Upper lobe of right lung (tissue), 1 donor: ENCODE measurements at regions not wholly inside any gene's neighbourhood (a gene's known extent, or its start where the extent isn't known, plus 50 kb on each side); places are given as distances from the start of the nearest gene placed in this dataset.

ENCODE experiments used
- ATAC-seq: fragments of 200-7000 bp; cut with Tn5 transposase; one replicate; pipeline ENCODE4 v1.9.1; 2020; ENCODE audit warnings: mild to moderate bottlenecking, moderate library complexity
- DNase-seq: peaks from one replicate; pipeline ENCODE4 v3.0.0-alpha.2; 2020
- H3K27ac ChIP-seq: fragments of 200-600 bp; one replicate; pipeline ENCODE4 v1.8.0; 2022
- H3K27me3 ChIP-seq: fragments of 200-600 bp; one replicate; pipeline ENCODE4 v1.8.0; 2022; ENCODE audit warnings: mild to moderate bottlenecking
- H3K36me3 ChIP-seq: fragments of 200-600 bp; one replicate; pipeline ENCODE4 v1.8.0; 2022
- H3K4me1 ChIP-seq: fragments of 200-600 bp; one replicate; pipeline ENCODE4 v1.8.0; 2022
- H3K4me3 ChIP-seq: fragments of 200-600 bp; one replicate; pipeline ENCODE4 v1.8.0; 2022; ENCODE audit warnings: mild to moderate bottlenecking
- H3K9me3 ChIP-seq: fragments of 200-600 bp; one replicate; pipeline ENCODE4 v1.8.0; 2022
- CTCF ChIP-seq: fragments of 200-600 bp; IDR thresholded peaks from one replicate; pipeline ENCODE4 v1.8.0; 2022; ENCODE audit warnings: antibody characterized with exemption
- intact Hi-C: fragments of 100-400 bp; cut with DNase I; formaldehyde crosslinking; loops from one replicate; pipeline ENCODE4 v1.11.0; 2022
- donor health status: DM: no; HTN: yes; CAD: no; lungs with severe emphysema.

GRCh38 chr4:166363198-166363597 lies 490.2 kb downstream of the TLL1 start:
- no peak for TF ChIP-seq CTCF
- no peaks in the 10 kb centered on the region for H3K4me1 ChIP-seq
- H3K36me3 ChIP-seq, result no peaks in the 10 kb centered on the region
- H3K4me3 ChIP-seq, result no peak overlapping the region
- DNase-seq (no peak), ATAC-seq (no peak)
- H3K27me3 ChIP-seq, result no peaks in the 10 kb centered on the region
- H3K9me3 ChIP-seq, result no peaks in the 10 kb centered on the region
- no peak overlapping the region for H3K27ac ChIP-seq
- intact Hi-C loops, result no loop called here

- Histone ChIP-seq H3K4me3 (no peak overlapping the region), H3K27me3 (no peaks in the 10 kb centered on the region), H3K27ac (no peak overlapping the region), H3K36me3 (no peaks in the 10 kb centered on the region), H3K9me3 (no peaks in the 10 kb centered on the region), H3K4me1 (no peaks in the 10 kb centered on the region)
- TF ChIP-seq CTCF, result no peak
- DNase-seq, result no peak
- intact Hi-C loops, result no loop called here
- no peak for ATAC-seq
Measured at GRCh38 chr4:166366012-166366411, 493.0 kb downstream of the TLL1 start.

- no peaks in the 10 kb centered on the region for H3K9me3 ChIP-seq
- no peak for DNase-seq
- H3K27me3 ChIP-seq, result no peaks in the 10 kb centered on the region
- TF ChIP-seq CTCF, result no peak
- no peaks in the 10 kb centered on the region for H3K4me1 ChIP-seq
- no peak for ATAC-seq
- no peak overlapping the region for H3K27ac ChIP-seq
- H3K36me3 ChIP-seq, result no peaks in the 10 kb centered on the region
- intact Hi-C loops, result no loop called here
- no peak overlapping the region for H3K4me3 ChIP-seq
Measured at GRCh38 chr4:166377578-166377977, 504.5 kb downstream of the TLL1 start.

DNA sequence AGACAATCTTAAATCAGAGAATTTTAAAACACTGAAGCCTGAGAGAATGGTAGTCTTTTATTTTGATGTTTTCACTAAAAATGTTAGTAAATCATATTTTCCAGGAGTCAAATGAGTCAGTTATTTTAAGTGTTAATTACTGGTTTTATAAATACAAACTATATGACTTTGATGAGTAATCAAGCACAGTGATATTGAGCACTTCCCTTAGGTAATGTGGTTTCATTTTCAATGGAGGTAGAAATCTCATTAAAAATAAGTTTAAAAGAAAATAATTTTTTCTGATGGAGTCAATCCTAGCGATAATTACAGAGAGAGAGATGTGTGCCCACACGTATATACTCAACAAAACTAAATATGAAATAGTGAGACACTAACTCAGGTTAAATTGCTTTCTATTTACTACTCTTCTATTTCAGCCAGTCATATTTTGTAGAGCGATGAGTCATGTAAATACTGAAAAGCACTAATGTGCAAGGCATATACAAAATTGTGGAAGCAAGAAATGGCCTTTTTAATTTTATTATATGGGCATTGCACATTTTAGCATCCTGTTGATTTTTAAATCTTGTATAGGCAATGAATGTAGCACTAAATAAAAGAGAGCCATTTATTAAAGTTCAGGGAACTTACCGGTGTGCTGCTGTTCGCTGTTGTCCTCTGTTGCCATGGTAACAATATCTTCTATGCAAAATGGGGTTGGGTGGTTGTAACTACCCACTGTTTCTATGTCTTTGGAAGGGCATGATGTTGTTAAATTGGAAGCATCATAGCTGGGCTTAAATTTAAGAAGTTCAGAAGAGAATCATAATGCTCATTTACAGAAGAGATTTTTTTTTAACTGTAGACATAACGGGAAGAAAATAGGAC lies 513.7 kb downstream of the TLL1 start:
- Histone ChIP-seq H3K27ac (no peak overlapping the region), H3K36me3 (no peaks in the 10 kb centered on the region), H3K9me3 (no peaks in the 10 kb centered on the region), H3K4me1 (no peaks in the 10 kb centered on the region), H3K4me3 (no peak overlapping the region), H3K27me3 (no peaks in the 10 kb centered on the region)
- intact Hi-C loops, result no loop called here
- no peak for ATAC-seq
- no peak for TF ChIP-seq CTCF
- DNase-seq, result no peak

DNA sequence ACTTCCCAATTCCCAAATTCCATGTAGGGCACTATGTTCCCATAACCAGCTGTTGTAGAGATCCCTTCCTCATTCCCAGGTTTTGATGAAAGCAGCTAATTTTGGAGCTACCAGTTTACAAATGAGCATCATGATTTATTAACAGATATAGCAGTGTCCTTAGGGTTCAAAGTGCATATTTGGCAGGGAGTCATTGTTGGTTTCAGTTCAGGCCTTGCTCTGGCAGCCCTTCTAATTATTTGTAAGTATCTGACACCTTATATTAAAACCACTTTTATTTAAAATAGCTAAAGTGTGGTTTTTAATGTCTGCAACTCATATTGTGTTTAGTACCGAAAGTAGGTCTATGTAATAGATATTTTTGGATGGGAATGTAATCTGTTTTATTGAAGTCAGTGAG lies 518.5 kb downstream of the TLL1 start:
- H3K4me1 ChIP-seq, result no peaks in the 10 kb centered on the region
- no peaks in the 10 kb centered on the region for H3K36me3 ChIP-seq
- H3K27me3 ChIP-seq, result no peaks in the 10 kb centered on the region
- intact Hi-C loops, result no loop called here
- no peak overlapping the region for H3K4me3 ChIP-seq
- no peak for ATAC-seq
- TF ChIP-seq CTCF, result no peak
- no peak overlapping the region for H3K27ac ChIP-seq
- no peak for DNase-seq
- no peaks in the 10 kb centered on the region for H3K9me3 ChIP-seq

- Histone ChIP-seq H3K27ac (no peak overlapping the region), H3K36me3 (no peaks in the 10 kb centered on the region), H3K4me3 (no peak overlapping the region), H3K27me3 (no peaks in the 10 kb centered on the region), H3K4me1 (no peaks in the 10 kb centered on the region), H3K9me3 (no peaks in the 10 kb centered on the region)
- no peak for TF ChIP-seq CTCF
- DNase-seq (no peak), ATAC-seq (no peak)
- intact Hi-C loops, result no loop called here
Measured at GRCh38 chr4:166399021-166399420, 526.0 kb downstream of the TLL1 start.
